ENCODE measurements at regions not wholly inside any gene's neighbourhood (a gene's known extent, or its start where the extent isn't known, plus 50 kb on each side); places are given as distances from the start of the nearest gene placed in this dataset.

DNA sequence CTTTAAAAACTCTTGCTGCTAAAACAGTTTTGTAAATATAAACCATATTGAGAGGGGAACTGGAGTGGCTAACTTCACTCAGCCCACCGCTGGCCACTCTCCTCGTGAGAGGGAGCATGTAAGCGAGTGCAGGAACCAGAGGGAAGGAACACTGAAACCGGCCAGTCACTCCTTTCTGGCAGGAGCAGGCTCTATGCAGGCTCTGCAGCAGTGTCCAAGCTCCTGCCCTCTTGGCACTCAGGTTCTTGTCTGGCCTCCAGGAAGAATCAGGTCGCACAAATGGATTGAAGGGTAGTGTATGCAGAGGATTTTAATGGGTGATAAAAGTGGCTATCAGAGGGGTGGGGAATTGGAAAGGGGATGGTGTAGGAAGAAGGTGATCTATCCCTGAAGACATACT is 157.7 kb downstream of the TMX3 start:
- Histone ChIP-seq H3K27ac (no peak overlapping the region), H3K27me3 (no peaks in the 10 kb centered on the region), H3K4me3 (no peak overlapping the region), H3K4me1 (no peaks in the 10 kb centered on the region), H3K36me3 (no peaks in the 10 kb centered on the region), H3K9me3 (no peaks in the 10 kb centered on the region)
- ATAC-seq: no peak
- WGBS, 2 donors (ENCODE audit: low coverage in 1 of 2): 84 to 95% methylated on average over 4 to 5 of the region's 5 CpGs
- no peak for TF ChIP-seq POLR2AphosphoS5 (IDR thresholded peaks at IDR 0.05)
- no peak for TF ChIP-seq POLR2A (IDR thresholded peaks at IDR 0.05)
- no peak for TF ChIP-seq EP300 (IDR thresholded peaks at IDR 0.05)
- TF ChIP-seq CTCF (IDR thresholded peaks at IDR 0.05): no peak

- H3K4me3 ChIP-seq: no peak overlapping the region
- TF ChIP-seq POLR2A (IDR thresholded peaks at IDR 0.05) (no peak), POLR2AphosphoS5 (IDR thresholded peaks at IDR 0.05) (no peak), CTCF (IDR thresholded peaks at IDR 0.05) (no peak), EP300 (IDR thresholded peaks at IDR 0.05) (no peak)
- ATAC-seq: no peak
- H3K36me3 ChIP-seq: no peaks in the 10 kb centered on the region
- H3K27me3 ChIP-seq: no peaks in the 10 kb centered on the region
- H3K9me3 ChIP-seq: no peaks in the 10 kb centered on the region
- no peaks in the 10 kb centered on the region for H3K4me1 ChIP-seq
- no peak overlapping the region for H3K27ac ChIP-seq
These were observed 159.0 kb downstream of the TMX3 start for GRCh38 chr18:68555879-68556301.

DNA sequence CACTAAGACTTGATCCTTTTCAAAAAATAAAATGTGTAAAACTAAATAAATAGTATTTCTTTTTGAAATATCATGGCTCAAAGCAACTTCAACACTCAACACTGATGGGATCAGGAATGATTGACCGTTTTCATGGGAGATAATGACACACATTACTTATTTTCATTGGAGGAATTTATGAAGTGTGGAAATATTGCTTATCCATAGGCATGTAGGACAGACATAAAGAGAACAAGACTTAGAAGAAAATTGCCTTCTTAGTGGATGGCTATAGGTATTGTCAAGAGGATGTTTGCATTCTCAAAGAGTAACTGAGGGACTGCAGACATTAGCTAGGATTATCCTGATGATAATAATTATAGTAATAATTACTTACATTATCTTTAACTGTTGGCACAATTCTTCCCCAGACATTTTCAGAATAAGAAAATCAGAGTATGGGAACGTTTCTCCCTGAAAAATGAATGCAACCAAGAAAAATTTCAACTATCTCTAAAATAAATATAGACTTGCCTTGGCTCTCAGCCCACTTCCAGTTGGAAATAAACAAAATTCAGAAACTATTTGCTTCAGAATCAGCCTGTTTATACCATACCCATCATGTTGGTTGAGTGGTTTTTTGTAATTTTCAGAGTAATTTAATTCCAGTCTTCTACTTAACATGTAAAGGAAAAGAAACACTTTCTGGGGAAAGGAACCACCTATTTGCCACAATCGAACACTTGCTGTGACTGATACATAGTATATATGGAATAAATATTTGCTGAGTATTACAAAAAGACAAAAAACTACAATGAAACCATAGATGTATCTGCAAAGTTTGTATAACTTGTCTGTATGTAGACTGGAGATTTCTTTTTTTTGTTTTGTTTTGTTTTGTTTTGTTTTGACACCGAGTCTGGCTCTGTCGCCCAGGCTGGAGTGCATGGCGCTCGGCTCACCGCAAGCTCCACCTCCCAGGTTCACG is 165.7 kb downstream of the TMX3 start:
- Histone ChIP-seq H3K27ac (no peak overlapping the region), H3K9me3 (no peaks in the 10 kb centered on the region), H3K4me3 (no peak overlapping the region), H3K4me1 (no peaks in the 10 kb centered on the region), H3K27me3 (no peaks in the 10 kb centered on the region), H3K36me3 (no peaks in the 10 kb centered on the region)
- ATAC-seq: no peak
- WGBS, 2 donors (ENCODE audit: low coverage in 1 of 2): 56 to 79% methylated on average over 3 to 9 of the region's 9 CpGs
- no peak for TF ChIP-seq EP300 (IDR thresholded peaks at IDR 0.05)

DNA sequence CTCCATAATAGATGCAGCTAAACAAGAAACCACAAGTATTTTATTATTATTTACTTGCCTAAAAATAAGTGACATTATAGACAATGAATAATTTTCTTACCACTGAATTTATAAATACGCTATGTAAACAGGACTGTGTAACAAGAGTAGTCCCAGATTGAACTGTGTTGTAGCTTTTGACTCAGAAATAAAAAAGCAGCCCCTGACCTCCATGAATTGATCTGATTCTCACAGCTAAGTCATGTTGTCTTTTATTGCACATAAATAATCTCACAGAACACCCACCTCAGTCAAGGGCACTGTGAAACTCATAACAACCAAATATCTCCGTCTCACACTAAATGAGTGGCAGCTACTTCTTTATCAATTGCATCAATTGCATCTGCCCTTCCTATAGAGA is 171.6 kb downstream of the TMX3 start:
- H3K4me1 ChIP-seq: no peaks in the 10 kb centered on the region
- ATAC-seq: no peak
- no peak overlapping the region for H3K27ac ChIP-seq
- H3K36me3 ChIP-seq: no peaks in the 10 kb centered on the region
- no peaks in the 10 kb centered on the region for H3K27me3 ChIP-seq
- no peak overlapping the region for H3K4me3 ChIP-seq
- H3K9me3 ChIP-seq: no peaks in the 10 kb centered on the region
- 78 to 96% methylated on average over 2 of the region's 2 CpGs for WGBS, 2 donors (ENCODE audit: low coverage in 1 of 2)
- TF ChIP-seq POLR2AphosphoS5 (IDR thresholded peaks at IDR 0.05) (no peak), CTCF (IDR thresholded peaks at IDR 0.05) (no peak)

- Histone ChIP-seq H3K4me3 (no peak overlapping the region), H3K36me3 (no peaks in the 10 kb centered on the region), H3K27me3 (no peaks in the 10 kb centered on the region), H3K27ac (no peak overlapping the region), H3K9me3 (no peaks in the 10 kb centered on the region), H3K4me1 (no peaks in the 10 kb centered on the region)
- 54 to 70% methylated on average over 1 of the region's 1 CpG for WGBS, 2 donors (ENCODE audit: low coverage in 1 of 2)
- no peak for ATAC-seq
- TF ChIP-seq POLR2AphosphoS5 (IDR thresholded peaks at IDR 0.05) (no peak), EP300 (IDR thresholded peaks at IDR 0.05) (no peak), POLR2A (IDR thresholded peaks at IDR 0.05) (no peak)
These were observed 172.1 kb downstream of the TMX3 start for GRCh38 chr18:68542846-68543245.

- Histone ChIP-seq H3K4me3 (no peak overlapping the region), H3K9me3 (no peaks in the 10 kb centered on the region), H3K4me1 (no peaks in the 10 kb centered on the region), H3K36me3 (no peaks in the 10 kb centered on the region), H3K27me3 (no peaks in the 10 kb centered on the region), H3K27ac (no peak overlapping the region)
- no peak for TF ChIP-seq POLR2A (IDR thresholded peaks at IDR 0.05)
- no peak for TF ChIP-seq POLR2AphosphoS5 (IDR thresholded peaks at IDR 0.05)
- WGBS, 2 donors (ENCODE audit: low coverage in 1 of 2): 54 to 75% methylated on average over 2 of the region's 2 CpGs
- ATAC-seq: no peak
These were observed 181.3 kb downstream of the TMX3 start for GRCh38 chr18:68533641-68534040.
